ENCODE measurements at regions not wholly inside any gene's neighbourhood (a gene's known extent, or its start where the extent isn't known, plus 50 kb on each side); places are given as distances from the start of the nearest gene placed in this dataset.
"Not testable (repeated sequence)": the region's sequence is repeated elsewhere in the genome, so short reads cannot be mapped to it uniquely, and the experiment has no call there.

- intact Hi-C loops (cut with DNase I): no loop called here
Measured at GRCh38 chrX:142503967-142504643, 299.0 kb upstream of the MAGEC2 start.

DNA sequence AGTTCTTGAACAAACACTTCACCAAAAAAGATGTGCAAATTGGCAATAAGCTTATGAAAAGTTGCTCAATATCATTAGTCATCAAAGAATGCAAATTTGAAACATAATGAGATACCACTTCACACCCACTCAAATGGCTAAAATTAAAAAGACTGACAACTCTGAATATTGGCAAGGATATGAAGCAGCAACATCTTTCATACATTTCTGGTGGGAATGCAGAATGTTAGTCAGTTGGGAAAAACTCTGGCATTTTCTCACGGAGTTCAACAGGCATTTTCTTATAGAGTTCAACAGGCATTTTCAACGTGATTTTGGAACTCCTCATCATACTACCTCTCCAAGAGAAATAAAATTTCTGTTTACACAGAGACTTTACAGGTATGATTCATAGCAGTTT is 297.4 kb upstream of the MAGEC2 start:
- DNase-seq (no peak), ATAC-seq (no peak)
- intact Hi-C loops (cut with DNase I): no loop called here

More at GRCh38 chrX:142503967-142504643, 299.0 kb upstream of the MAGEC2 start:
- DNase-seq: no peak
- no peak for ATAC-seq

GRCh38 chrX:142499992-142500391 is 294.9 kb upstream of the MAGEC2 start:
- ATAC-seq (no peak), DNase-seq (no peak)
- intact Hi-C loops (cut with DNase I): no loop called here

DNA sequence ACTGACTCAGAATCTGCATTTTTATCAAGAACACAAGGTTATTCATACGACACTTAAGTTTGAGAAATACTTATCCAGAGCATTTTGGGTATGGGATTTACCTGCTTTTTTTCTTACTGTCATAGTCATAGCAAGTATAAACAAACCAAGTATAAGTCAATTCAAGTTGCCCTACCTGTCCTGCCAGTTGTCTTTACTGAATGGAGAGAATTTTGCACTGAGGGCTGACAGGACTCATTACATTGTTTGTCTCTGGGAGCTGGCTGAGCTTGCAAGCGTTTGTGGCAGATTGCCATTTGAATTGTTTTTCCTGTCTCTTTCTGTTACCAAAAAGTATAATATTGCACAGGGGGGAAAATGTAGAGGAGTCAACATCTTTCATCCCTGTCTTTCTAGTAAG is 278.9 kb upstream of the MAGEC2 start:
- intact Hi-C loops (cut with DNase I): no loop called here
- ATAC-seq (no peak), DNase-seq (no peak)

- intact Hi-C loops (cut with DNase I): no loop called here
- DNase-seq: no peak
- ATAC-seq: no peak
Measured at GRCh38 chrX:142446349-142446748, 241.3 kb upstream of the MAGEC2 start.

- ATAC-seq (no peak), DNase-seq (no peak)
- intact Hi-C loops (cut with DNase I): no loop called here
Measured at GRCh38 chrX:142428916-142429315, 223.8 kb upstream of the MAGEC2 start.

- ATAC-seq; intact Hi-C loops (cut with DNase I); DNase-seq: not testable (repeated sequence)
Measured at GRCh38 chrX:142390998-142391397, 185.9 kb upstream of the MAGEC2 start.

DNA sequence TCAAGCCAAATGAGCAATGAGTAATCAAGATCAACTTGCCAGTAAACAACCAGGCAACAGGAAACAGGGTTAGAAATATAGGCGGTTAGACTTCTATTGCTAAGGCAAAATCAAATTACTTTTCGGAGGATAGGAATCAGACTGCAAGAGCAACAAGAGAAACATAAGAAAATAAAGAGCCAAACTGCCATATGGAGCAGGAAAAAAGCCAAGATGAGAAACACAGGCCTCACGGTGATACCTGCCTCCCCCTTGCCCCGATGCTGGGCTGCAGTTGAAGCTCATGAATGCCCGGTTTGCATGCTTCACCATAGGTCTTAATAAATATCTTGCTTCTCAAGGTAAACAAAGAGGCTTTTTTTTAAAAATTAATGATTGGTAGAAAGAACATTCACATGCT is 158.4 kb upstream of the MAGEC2 start:
- intact Hi-C loops (cut with DNase I): no loop called here
- no peak for ATAC-seq
- DNase-seq: no peak

GRCh38 chrX:142359331-142359730 is 154.2 kb upstream of the MAGEC2 start:
- intact Hi-C loops (cut with DNase I): no loop called here
- no peak for DNase-seq
- peak in 1 of 2 donors; percentile 71 for ATAC-seq

- ATAC-seq: no peak
- DNase-seq: no peak
- intact Hi-C loops (cut with DNase I): no loop called here
Measured at GRCh38 chrX:142327182-142327581, 122.1 kb upstream of the MAGEC2 start.

GRCh38 chrX:142312591-142312990 is 107.5 kb upstream of the MAGEC2 start:
- intact Hi-C loops (cut with DNase I): no loop called here
- DNase-seq: no peak
- ATAC-seq: no peak

DNA sequence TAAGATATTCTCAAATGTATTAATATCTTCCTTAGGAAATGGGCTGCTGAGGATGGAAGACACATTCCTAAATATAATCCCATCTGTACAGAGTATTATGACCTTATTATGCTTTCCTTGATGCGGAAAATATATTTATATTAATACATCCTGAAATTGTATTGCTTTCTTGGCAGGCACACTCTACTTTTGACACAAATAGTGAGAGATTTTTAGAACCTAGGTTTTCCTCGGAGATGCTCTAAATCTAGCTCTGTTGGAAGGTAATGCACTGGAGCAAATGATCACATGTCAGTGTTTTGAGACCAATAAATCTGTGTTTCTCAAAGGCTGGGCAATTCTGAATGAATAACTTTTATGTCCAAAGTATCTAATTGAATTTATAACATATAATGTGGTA is 94.3 kb upstream of the MAGEC2 start:
- ATAC-seq (no peak), DNase-seq (no peak)
- intact Hi-C loops (cut with DNase I): no loop called here

GRCh38 chrX:142296421-142296820 is 91.3 kb upstream of the MAGEC2 start:
- intact Hi-C loops (cut with DNase I): no loop called here

DNA sequence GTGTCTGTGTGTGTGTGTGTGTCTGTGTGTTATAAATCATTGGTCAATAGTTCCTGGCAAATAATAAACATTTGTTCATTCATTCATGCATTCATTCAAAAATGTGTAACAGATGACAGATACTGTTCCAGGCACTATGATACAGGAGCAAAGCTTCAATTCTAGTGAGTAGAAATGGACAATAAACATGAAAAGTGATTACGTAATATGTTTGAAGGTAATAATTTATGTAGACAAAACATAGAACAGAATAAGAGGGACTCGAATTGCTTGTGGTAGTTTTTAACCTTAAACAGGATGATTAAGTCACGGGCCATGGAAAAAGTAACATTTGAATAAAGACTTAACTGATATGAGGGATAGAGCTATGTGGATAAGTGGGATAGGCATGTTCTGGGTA is 90.1 kb upstream of the MAGEC2 start:
- no peak for DNase-seq
- intact Hi-C loops (cut with DNase I): no loop called here
- no peak for ATAC-seq

More at GRCh38 chrX:142296421-142296820, 91.3 kb upstream of the MAGEC2 start:
- DNase-seq (no peak), ATAC-seq (no peak)

- DNase-seq; intact Hi-C loops (cut with DNase I); ATAC-seq: not testable (repeated sequence)
Measured at GRCh38 chrX:142270166-142270565, 65.1 kb upstream of the MAGEC2 start.

GRCh38 chrX:142266417-142266816 is 61.3 kb upstream of the MAGEC2 start:
- intact Hi-C loops (cut with DNase I): no loop called here
- DNase-seq (no peak), ATAC-seq (no peak)

DNA sequence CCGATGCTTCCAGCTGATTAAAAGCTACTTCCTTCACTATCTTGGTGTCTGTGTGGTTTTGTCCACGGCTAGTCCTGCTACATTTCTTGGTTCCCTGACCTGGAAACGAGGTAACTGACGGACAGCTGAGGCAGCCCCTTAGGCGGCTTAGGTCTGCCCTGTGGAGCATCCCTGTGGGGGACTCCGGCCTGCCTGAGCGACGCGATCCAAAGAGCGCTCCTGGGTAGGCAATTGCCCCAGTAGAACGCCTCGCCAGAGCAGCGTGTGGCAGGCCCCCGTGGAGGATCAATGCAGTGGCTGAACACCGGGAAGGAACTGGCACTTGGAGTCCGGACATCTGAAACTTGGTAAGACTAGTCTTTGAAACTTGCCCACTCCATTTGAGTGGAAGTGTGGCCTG is 60.5 kb upstream of the MAGEC2 start:
- ATAC-seq; intact Hi-C loops (cut with DNase I); DNase-seq: not testable (repeated sequence)

DNA sequence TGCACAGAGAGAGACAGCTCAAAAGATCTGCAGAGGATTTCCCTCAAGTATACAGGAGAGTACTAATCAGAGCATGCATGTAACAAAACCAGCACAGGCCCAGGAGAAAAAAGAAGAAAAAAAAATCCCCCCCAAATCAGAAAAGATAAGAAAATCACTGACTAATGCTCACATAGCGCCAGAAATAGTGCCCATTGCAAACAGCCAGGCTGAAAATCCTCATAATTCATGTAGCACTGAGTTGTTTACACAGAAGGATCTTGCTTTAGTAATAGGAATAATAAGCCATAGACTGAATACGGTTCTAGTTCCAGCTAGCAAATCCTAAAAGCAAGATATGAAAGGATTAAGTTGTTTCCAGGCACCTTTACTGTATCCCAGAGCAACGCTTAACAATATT is 51.8 kb upstream of the MAGEC2 start:
- intact Hi-C loops (cut with DNase I): no loop called here
- ATAC-seq (no peak), DNase-seq (no peak)
